Progenitor cell of endocrine pancreas (in vitro differentiated cells): ENCODE measurements at regions not wholly inside any gene's neighbourhood (a gene's known extent, or its start where the extent isn't known, plus 50 kb on each side); places are given as distances from the start of the nearest gene placed in this dataset.

Experiments used
- DNase-seq: peaks from one replicate; pipeline ENCODE4 v3.0.0; 2021; ENCODE audit warnings: low spot score; ENCODE audit not compliant: unreplicated experiment
- H3K27ac Mint-ChIP-seq: 2 replicates; pipeline ENCODE4 v1.8.0; 2021; ENCODE audit warnings: mild to moderate bottlenecking, moderate library complexity, mixed read lengths
- H3K27me3 Mint-ChIP-seq: 2 replicates; pipeline ENCODE4 v1.8.0; 2021; ENCODE audit warnings: mixed read lengths
- H3K36me3 Mint-ChIP-seq: 2 replicates; pipeline ENCODE4 v1.8.0; 2022; ENCODE audit warnings: mixed read lengths; ENCODE audit not compliant: insufficient read depth
- H3K4me1 Mint-ChIP-seq: 2 replicates; pipeline ENCODE4 v1.8.0; 2021; ENCODE audit warnings: low read depth, mixed read lengths
- H3K4me3 Mint-ChIP-seq: 2 replicates; pipeline ENCODE4 v1.8.0; 2021; ENCODE audit warnings: low read depth, mild to moderate bottlenecking, moderate library complexity, mixed read lengths
- H3K9me3 Mint-ChIP-seq: 2 replicates; pipeline ENCODE4 v1.8.0; 2021; ENCODE audit warnings: low read depth, mixed read lengths
- CTCF ChIP-seq: fragments of 200-600 bp; sonication (generic); IDR thresholded peaks from one replicate; pipeline ENCODE4 v1.5.0; 2021; ENCODE audit warnings: antibody characterized with exemption, mild to moderate bottlenecking; ENCODE audit not compliant: unreplicated experiment

GRCh38 chr21:16519036-16519435 is 789.3 kb downstream of the USP25 start:
- no peak for DNase-seq
- Mint-ChIP-seq H3K4me3 (no peak overlapping the region), H3K4me1 (peaks cover 4% of the 10 kb centered on the region), H3K9me3 (peaks cover 5% of the 10 kb centered on the region), H3K27me3 (no peaks in the 10 kb centered on the region), H3K27ac (no peak overlapping the region), H3K36me3 (peaks cover 2% of the 10 kb centered on the region)
- no peak for TF ChIP-seq CTCF

- Mint-ChIP-seq H3K9me3 (peaks cover 5% of the 10 kb centered on the region), H3K27ac (no peak overlapping the region), H3K27me3 (no peaks in the 10 kb centered on the region), H3K4me3 (no peak overlapping the region), H3K4me1 (peaks cover 4% of the 10 kb centered on the region), H3K36me3 (peaks cover 2% of the 10 kb centered on the region)
- DNase-seq, result no peak
- no peak for TF ChIP-seq CTCF
These were observed 789.9 kb downstream of the USP25 start for GRCh38 chr21:16519644-16520043.

GRCh38 chr21:16522548-16522947 is 792.8 kb downstream of the USP25 start:
- Mint-ChIP-seq H3K27ac (no peak overlapping the region), H3K4me1 (peaks cover 4% of the 10 kb centered on the region), H3K27me3 (no peaks in the 10 kb centered on the region), H3K36me3 (no peaks in the 10 kb centered on the region), H3K4me3 (no peak overlapping the region), H3K9me3 (no peaks in the 10 kb centered on the region)
- TF ChIP-seq CTCF, result no peak
- no peak for DNase-seq

GRCh38 chr21:16530656-16531055 is 800.9 kb downstream of the USP25 start:
- Mint-ChIP-seq H3K9me3 (peaks cover 13% of the 10 kb centered on the region), H3K36me3 (peaks cover 2% of the 10 kb centered on the region), H3K4me1 (peaks cover 3% of the 10 kb centered on the region), H3K27ac (no peak overlapping the region), H3K27me3 (no peaks in the 10 kb centered on the region), H3K4me3 (no peak overlapping the region)
- no peak for TF ChIP-seq CTCF
- DNase-seq, result no peak

GRCh38 chr21:16532840-16533239 is 803.1 kb downstream of the USP25 start:
- H3K4me3 Mint-ChIP-seq, result no peak overlapping the region
- TF ChIP-seq CTCF, result no peak
- H3K27ac Mint-ChIP-seq, result no peak overlapping the region
- H3K36me3 Mint-ChIP-seq, result peaks cover 2% of the 10 kb centered on the region
- H3K27me3 Mint-ChIP-seq, result no peaks in the 10 kb centered on the region
- peaks cover 13% of the 10 kb centered on the region for H3K9me3 Mint-ChIP-seq
- no peak for DNase-seq
- H3K4me1 Mint-ChIP-seq, result peaks cover 3% of the 10 kb centered on the region
